GM21825 (cell line): ENCODE measurements at regions not wholly inside any gene's neighbourhood (a gene's known extent, or its start where the extent isn't known, plus 50 kb on each side); places are given as distances from the start of the nearest gene placed in this dataset.
"Not testable (repeated sequence)": the region's sequence is repeated elsewhere in the genome, so short reads cannot be mapped to it uniquely, and the experiment has no call there.

Experiments used
- ATAC-seq: cut with Tn5 transposase; IDR thresholded peaks from one replicate; pipeline ENCODE4 v1.9.1; 2021; ENCODE audit warnings: mild to moderate bottlenecking, moderate library complexity; ENCODE audit not compliant: unreplicated experiment

DNA sequence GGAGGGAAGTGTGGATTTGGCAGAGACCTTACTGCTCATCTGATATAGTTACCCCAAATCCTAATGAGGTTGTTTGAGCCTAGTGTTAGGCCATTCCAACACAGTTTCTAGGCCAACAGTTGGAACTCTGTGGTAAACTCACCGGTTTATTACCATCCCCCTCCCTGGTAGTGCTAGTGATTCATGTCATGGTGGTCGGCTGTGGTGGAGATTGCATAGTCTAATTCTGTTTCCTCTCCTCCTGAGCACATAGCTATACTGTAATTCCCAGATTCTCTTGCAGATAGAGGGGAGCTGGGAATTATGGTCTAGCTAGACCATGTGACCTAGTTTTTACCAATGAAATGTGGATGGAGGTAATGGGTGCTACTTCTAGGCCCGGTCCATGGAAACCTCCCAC lies 123.7 kb upstream of the KIF26B start:
- ATAC-seq = no peak

DNA sequence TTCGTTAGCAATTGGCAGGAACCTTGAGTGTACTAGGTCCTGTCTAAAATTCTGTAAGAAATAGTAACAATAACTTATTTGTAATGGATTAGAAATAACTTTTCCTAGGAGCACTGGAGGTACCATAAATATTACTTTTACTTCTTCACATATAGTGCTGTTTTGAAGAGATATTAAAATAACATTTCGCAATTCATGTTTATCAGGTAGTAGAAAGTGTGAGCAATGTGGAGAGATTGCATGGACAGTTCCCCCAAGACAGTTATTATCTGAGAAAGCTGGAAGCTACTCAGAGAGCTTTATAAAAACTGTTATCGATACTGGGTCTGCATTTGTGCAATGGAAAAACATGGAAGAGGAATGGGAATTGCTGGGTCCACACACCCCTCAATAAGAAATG lies 128.5 kb upstream of the KIF26B start:
- ATAC-seq = no peak

- ATAC-seq = no peak
Observed at GRCh38 chr1:245025525-245025924, 129.3 kb upstream of the KIF26B start.

GRCh38 chr1:245023222-245023621 lies 131.6 kb upstream of the KIF26B start:
- no peak for ATAC-seq

- ATAC-seq = peak; percentile 52
Observed at GRCh38 chr1:245019910-245020486, 134.8 kb upstream of the KIF26B start.

DNA sequence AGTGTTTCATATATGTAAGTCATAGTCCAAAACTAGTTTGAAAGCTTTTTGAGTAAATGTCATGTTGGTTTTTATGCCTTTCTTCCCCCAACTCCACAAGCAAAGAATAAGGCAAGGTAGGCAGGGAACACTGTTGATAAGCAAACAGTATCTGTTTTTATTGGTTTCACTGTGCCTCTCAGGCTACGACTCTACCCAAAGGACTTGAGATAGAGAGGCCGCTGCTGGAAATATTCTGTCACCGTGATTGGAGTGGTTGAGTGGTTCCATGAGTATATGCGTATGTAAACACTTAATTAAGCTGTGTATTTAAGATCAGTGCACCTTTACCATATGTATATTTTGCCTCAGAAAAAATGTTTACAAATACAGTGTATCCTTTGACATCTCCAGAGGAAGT lies 138.1 kb upstream of the KIF26B start:
- ATAC-seq = no peak

- ATAC-seq = no peak
Observed at GRCh38 chr1:245015031-245015430, 139.8 kb upstream of the KIF26B start.

- ATAC-seq = no peak
Observed at GRCh38 chr1:245014247-245015029, 140.3 kb upstream of the KIF26B start.

DNA sequence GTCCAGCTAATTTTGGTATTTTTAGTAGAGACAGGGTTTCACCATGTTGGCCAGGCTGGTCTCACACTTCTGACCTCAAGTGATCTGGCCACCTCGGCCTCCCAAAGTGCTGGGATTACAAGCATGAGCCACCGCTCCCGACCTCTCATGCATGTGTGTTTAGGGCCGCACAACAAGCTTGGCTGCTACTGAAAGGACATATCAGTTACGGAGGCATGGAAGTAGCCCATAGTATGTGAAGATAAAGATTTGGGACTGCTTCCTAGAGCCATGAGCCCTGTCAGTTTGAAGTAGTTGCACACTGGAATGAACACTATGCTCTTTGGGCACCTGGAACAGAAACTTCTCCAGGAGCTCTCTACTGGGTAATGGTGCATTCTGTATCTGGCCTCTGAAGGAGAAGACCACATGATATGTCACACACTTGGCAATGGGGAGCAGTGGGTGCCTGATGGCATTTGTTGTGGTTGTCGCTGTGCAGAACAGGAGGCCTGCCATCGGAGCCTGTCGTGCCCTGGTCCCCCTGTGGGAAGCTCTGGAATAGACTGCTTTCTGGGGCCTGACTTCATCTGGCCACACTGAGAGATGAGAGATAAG lies 144.7 kb upstream of the KIF26B start:
- ATAC-seq = no peak

GRCh38 chr1:245008761-245009160 lies 144.4 kb upstream of the HNRNPU start:
- no peak for ATAC-seq

DNA sequence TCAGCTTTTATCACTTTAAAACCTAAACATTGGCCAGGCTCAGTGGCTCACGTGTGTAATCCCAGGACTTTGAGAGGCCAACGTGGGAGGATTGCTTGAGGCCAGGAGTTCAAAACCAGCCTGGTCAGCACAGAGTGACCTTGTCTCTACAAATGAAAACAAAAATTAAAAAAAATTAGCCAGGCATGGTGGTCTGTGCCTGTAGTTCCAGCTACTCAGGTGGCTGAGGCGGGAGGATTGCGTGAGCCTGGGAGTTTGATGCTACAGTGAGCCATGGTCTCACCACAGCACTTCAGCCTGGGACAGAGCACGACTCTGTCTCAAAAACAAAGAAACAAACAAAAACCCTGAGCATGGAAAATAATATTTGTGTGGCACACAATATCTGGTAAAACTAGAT lies 143.5 kb upstream of the HNRNPU start:
- no peak for ATAC-seq

DNA sequence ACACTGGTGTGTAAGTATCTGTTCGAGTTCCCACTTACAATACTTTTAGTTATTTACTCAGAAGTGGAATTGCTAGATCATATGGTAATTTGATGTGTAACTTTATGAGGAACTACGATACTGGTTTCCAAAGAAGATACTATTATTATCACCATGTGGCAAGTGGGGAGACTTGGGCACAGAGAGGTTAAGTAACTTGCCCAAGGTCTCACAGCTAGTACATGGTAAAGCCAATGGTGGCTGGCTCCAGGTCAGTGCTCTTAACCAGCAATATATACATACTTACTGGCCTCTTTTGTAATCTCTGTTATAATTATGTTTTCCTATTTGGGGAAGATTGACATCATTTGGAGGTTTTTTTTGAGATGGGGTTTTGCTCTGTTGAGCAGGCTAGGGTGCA lies 138.9 kb upstream of the HNRNPU start:
- ATAC-seq = no peak

- no peak for ATAC-seq
Observed at GRCh38 chr1:245001252-245001651, 136.9 kb upstream of the HNRNPU start.

GRCh38 chr1:245000872-245001188 lies 136.5 kb upstream of the HNRNPU start:
- ATAC-seq = no peak

GRCh38 chr1:244999644-245000043 lies 135.3 kb upstream of the HNRNPU start:
- not testable (repeated sequence) for ATAC-seq

- ATAC-seq = no peak
Observed at GRCh38 chr1:244998717-244999346, 134.5 kb upstream of the HNRNPU start.

- ATAC-seq = no peak
Observed at GRCh38 chr1:244995602-244996400, 131.5 kb upstream of the HNRNPU start.

GRCh38 chr1:244992833-244993232 lies 128.5 kb upstream of the HNRNPU start:
- ATAC-seq = no peak

GRCh38 chr1:244989813-244990212 lies 125.5 kb upstream of the HNRNPU start:
- no peak for ATAC-seq

DNA sequence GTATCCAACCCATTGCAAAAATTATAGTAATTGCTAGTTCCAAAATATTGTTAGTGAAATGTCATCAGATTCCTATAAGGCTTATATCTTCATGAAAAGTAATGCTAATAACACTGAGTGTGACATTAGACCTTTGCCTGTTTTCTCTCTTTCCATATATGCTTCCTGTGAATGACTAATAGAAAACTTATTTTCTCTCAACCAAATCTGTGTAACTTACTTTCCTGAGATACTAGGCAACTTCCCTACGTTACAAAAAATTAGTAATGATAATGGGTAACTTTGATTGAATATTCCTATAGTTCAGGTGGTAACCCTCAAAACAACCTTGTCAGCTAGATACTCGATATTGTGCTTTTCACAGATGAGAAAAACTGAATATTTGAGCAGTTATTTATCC lies 124.2 kb upstream of the HNRNPU start:
- ATAC-seq = no peak

GRCh38 chr1:244980605-244981004 lies 116.3 kb upstream of the HNRNPU start:
- ATAC-seq = no peak
